Keratinocyte (primary cell): ENCODE measurements at regions not wholly inside any gene's neighbourhood (a gene's known extent, or its start where the extent isn't known, plus 50 kb on each side); places are given as distances from the start of the nearest gene placed in this dataset.

ENCODE experiments used
- CTCF ChIP-seq, 3 experiments: IDR thresholded peaks in 1 of 3; conservative IDR thresholded peaks in 1 of 3; optimal IDR thresholded peaks in 1 of 3; 2 replicates in 2 of 3; 3 replicates in 1 of 3; pipeline versions ENCODE3 to v1.5.1; 2011; ENCODE audit warnings: low read length in 3 of 3, mild to moderate bottlenecking in 3 of 3, moderate library complexity in 2 of 3, control low read depth in 1 of 3, inconsistent platforms in 1 of 3; ENCODE audit not compliant: insufficient read depth in 2 of 3; ENCODE audit errors: extremely low read depth in 1 of 3
- EZH2 ChIP-seq: IDR thresholded peaks from one replicate; pipeline ENCODE4 v1.6.1; 2012; ENCODE audit warnings: inconsistent platforms, mild to moderate bottlenecking, low read length, moderate library complexity

- TF ChIP-seq CTCF (optimal IDR thresholded peaks at IDR 0.05 in 1 of 3, IDR thresholded peaks at IDR 0.05 in 1 of 3, conservative IDR thresholded peaks at IDR 0.05 in 1 of 3; ENCODE audit: extremely low read depth in 1 of 3, insufficient read depth in 2 of 3, low read length in 3 of 3) (no peak), EZH2 (no peak)
Measured at GRCh38 chr18:2351126-2351850, 220.0 kb downstream of the METTL4 start.
